ENCODE measurements at regions not wholly inside any gene's neighbourhood (a gene's known extent, or its start where the extent isn't known, plus 50 kb on each side); places are given as distances from the start of the nearest gene placed in this dataset.

DNA sequence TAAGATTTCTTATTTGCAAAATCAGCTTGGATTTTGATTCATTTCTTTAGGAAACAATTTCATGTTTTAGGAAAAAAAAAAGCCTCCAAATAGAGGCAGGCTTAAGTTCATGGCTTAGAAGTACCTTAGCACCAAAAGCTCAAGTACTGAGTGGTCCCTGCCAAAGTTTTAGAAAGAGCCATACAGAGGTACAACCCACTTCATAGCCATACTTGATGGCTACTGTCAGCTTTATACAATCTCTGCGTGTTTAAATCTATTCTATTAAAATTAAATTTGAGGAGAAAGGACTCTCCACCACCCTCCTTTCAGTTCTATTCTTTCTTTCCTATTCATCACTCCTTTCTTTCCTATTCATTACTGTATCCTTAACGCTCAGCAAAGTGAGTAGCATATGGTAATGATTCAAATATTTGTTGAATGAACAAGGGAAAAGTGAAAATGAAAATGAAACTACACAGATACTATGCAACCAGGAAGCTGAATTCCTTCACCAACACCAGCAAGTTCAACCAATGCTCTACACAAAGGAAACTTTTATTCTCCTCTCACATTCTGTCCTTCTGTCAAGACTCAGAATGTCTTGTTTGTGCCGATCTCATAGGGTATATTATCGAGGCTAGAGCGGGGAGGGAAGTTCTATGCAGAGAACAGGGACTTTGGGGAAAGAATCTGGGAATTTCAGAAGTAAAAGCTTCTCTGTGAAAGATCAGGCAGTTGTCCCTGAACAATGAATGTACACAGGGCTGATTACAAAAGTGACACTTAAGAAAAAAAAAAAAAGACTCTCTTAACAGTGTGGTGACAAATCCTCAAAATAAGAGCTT, 138.6 kb upstream of the SPEF2 start:
- H3K4me3 ChIP-seq (ENCODE audit: low read length in 3 of 3) = peak overlapping the region in 2 of 3 donors; percentile 29 to 54
- peak in 2 of 5 donors; percentile 15 to 51 for DNase-seq
- H3K4me1 ChIP-seq (ENCODE audit: control insufficient read depth in 2 of 3, insufficient read depth in 2 of 3, low read depth in 1 of 3, low read length in 3 of 3) = peaks cover 0 to 20% (median 4%) of the 10 kb centered on the region in 3 donors
- FAIRE-seq = peak; percentile 76
- no peak for TF ChIP-seq CTCF (IDR thresholded peaks at IDR 0.05; ENCODE audit: borderline replicate concordance, extremely low read depth, insufficient read depth)
- H3K27ac ChIP-seq (ENCODE audit: low read depth in 2 of 2, low read length in 2 of 2) = peak overlapping the region; percentile 16 to 72
- H3K27me3 ChIP-seq (ENCODE audit: control insufficient read depth, insufficient read depth, low read length) = no peaks in the 10 kb centered on the region
- no peaks in the 10 kb centered on the region for H3K9me3 ChIP-seq (ENCODE audit: control insufficient read depth in 2 of 3, insufficient read depth in 1 of 3, low read length in 3 of 3)
- intact Hi-C loops (cut with DNase I) = no loop called here
- H3K36me3 ChIP-seq (ENCODE audit: control insufficient read depth in 2 of 3, insufficient read depth in 3 of 3, low read length in 3 of 3) = no peaks in the 10 kb centered on the region
- no peak overlapping the region for H3K9ac ChIP-seq (ENCODE audit: low read length in 3 of 3)

DNA sequence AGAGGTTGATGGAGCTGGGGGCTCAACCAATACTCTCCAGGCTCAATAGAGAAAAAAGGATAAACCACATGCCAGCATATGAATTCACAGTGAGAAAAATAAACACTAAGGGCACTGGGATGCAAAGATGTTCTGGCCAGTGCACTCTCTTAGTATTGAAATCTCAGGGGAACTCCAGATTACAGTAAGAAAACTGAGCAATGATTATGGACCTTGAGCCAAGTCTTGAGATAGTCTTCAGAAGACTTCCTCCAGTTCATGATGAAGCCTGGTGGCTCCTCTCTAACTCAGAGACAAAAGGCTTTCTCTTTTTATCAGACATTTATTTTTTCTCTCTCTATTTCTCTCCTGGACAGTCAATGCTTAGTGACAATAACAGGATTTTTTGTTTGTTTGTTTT, 139.8 kb upstream of the SPEF2 start:
- no peak for TF ChIP-seq CTCF (IDR thresholded peaks at IDR 0.05; ENCODE audit: borderline replicate concordance, extremely low read depth, insufficient read depth)
- no peaks in the 10 kb centered on the region for H3K36me3 ChIP-seq (ENCODE audit: control insufficient read depth in 2 of 3, insufficient read depth in 3 of 3, low read length in 3 of 3)
- intact Hi-C loops (cut with DNase I) = no loop called here
- FAIRE-seq (no peak), DNase-seq (no peak)
- H3K27ac ChIP-seq (ENCODE audit: low read depth in 2 of 2, low read length in 2 of 2) = no peak overlapping the region
- H3K4me3 ChIP-seq (ENCODE audit: low read length in 3 of 3) = no peak overlapping the region
- H3K9ac ChIP-seq (ENCODE audit: low read length in 3 of 3) = no peak overlapping the region
- H3K27me3 ChIP-seq (ENCODE audit: control insufficient read depth, insufficient read depth, low read length) = no peaks in the 10 kb centered on the region
- H3K9me3 ChIP-seq (ENCODE audit: control insufficient read depth in 2 of 3, insufficient read depth in 1 of 3, low read length in 3 of 3) = no peaks in the 10 kb centered on the region
- peaks cover 0 to 13% (median 4%) of the 10 kb centered on the region in 3 donors for H3K4me1 ChIP-seq (ENCODE audit: control insufficient read depth in 2 of 3, insufficient read depth in 2 of 3, low read depth in 1 of 3, low read length in 3 of 3)

GRCh38 chr5:35477321-35477720, 140.3 kb upstream of the SPEF2 start:
- H3K9me3 ChIP-seq (ENCODE audit: control insufficient read depth in 2 of 3, insufficient read depth in 1 of 3, low read length in 3 of 3) = no peaks in the 10 kb centered on the region
- H3K9ac ChIP-seq (ENCODE audit: low read length in 3 of 3) = no peak overlapping the region
- peaks cover 0 to 7% (median 0%) of the 10 kb centered on the region in 3 donors for H3K4me1 ChIP-seq (ENCODE audit: control insufficient read depth in 2 of 3, insufficient read depth in 2 of 3, low read depth in 1 of 3, low read length in 3 of 3)
- TF ChIP-seq CTCF (IDR thresholded peaks at IDR 0.05; ENCODE audit: borderline replicate concordance, extremely low read depth, insufficient read depth) = no peak
- FAIRE-seq (no peak), DNase-seq (no peak)
- no peak overlapping the region for H3K27ac ChIP-seq (ENCODE audit: low read depth in 2 of 2, low read length in 2 of 2)
- H3K36me3 ChIP-seq (ENCODE audit: control insufficient read depth in 2 of 3, insufficient read depth in 3 of 3, low read length in 3 of 3) = no peaks in the 10 kb centered on the region
- no peak overlapping the region for H3K4me3 ChIP-seq (ENCODE audit: low read length in 3 of 3)
- intact Hi-C loops (cut with DNase I) = no loop called here
- H3K27me3 ChIP-seq (ENCODE audit: control insufficient read depth, insufficient read depth, low read length) = no peaks in the 10 kb centered on the region
